PC-9 (cell line): ENCODE measurements at regions not wholly inside any gene's neighbourhood (a gene's known extent, or its start where the extent isn't known, plus 50 kb on each side); places are given as distances from the start of the nearest gene placed in this dataset.

Experiments used
- BruUV-seq: library from RNA; stranded (reverse); fragments of 400-500 nt; replicated peaks from 2 replicates; lab custom pipeline; 2021; lab: Mats Ljungman, UMichigan
- CTCF ChIA-PET: fragments of 300-600 bp; sonication (Branson Sonifier 250); formaldehyde crosslinking; loops from one replicate; lab custom pipeline; 2022; ENCODE audit warnings: antibody characterized with exemption; lab: Charles Lee
- POLR2A ChIA-PET: fragments of 300-600 bp; sonication (Branson Sonifier 250); formaldehyde crosslinking; loops from one replicate; lab custom pipeline; 2022; ENCODE audit warnings: antibody characterized with exemption; ENCODE audit not compliant: unreplicated experiment; lab: Charles Lee
- DNase-seq, 2 experiments: peaks; one replicate each; pipeline versions ENCODE4 v3.0.0 to v3.0.0-alpha.2; 2015 to 2022; ENCODE audit warnings: mixed read lengths in 1 of 2
- H2AFZ ChIP-seq: fragments of 200-600 bp; sonication (generic); 2 replicates; pipeline ENCODE4 v1.8.1; 2017; ENCODE audit warnings: antibody characterized with exemption
- H3F3A ChIP-seq: fragments of 200-600 bp; sonication (generic); 2 replicates; pipeline ENCODE4 v1.8.1; 2017; ENCODE audit warnings: antibody characterized with exemption, mild to moderate bottlenecking, low read depth; ENCODE audit not compliant: insufficient read depth
- H3K27ac ChIP-seq: fragments of 200-600 bp; sonication (generic); 2 replicates; pipeline ENCODE4 v1.6.1; 2016; ENCODE audit warnings: mixed run types
- H3K27me3 ChIP-seq: fragments of 200-600 bp; sonication (generic); 2 replicates; pipeline ENCODE4 v1.6.1; 2016; ENCODE audit warnings: low read depth, mixed run types; ENCODE audit not compliant: insufficient read depth
- H3K36me3 ChIP-seq: fragments of 200-600 bp; sonication (generic); 2 replicates; pipeline ENCODE4 v1.6.1; 2016; ENCODE audit warnings: low read depth, mixed run types
- H3K4me1 ChIP-seq: fragments of 200-600 bp; sonication (generic); replicated peaks from 2 replicates; pipeline ENCODE4 v1.6.1; 2016; ENCODE audit warnings: mixed run types; ENCODE audit not compliant: insufficient read depth
- H3K4me2 ChIP-seq: fragments of 200-600 bp; sonication (generic); 2 replicates; pipeline ENCODE4 v1.6.1; 2017; ENCODE audit warnings: mixed run types
- H3K4me3 ChIP-seq: fragments of 200-600 bp; sonication (generic); 2 replicates; pipeline ENCODE4 v1.6.1; 2016; ENCODE audit warnings: mixed run types
- H3K79me2 ChIP-seq: fragments of 200-600 bp; sonication (generic); 2 replicates; pipeline ENCODE4 v1.6.1; 2017; ENCODE audit warnings: low read depth, mixed run types
- H3K9me2 ChIP-seq: fragments of 200-600 bp; sonication (generic); 2 replicates; pipeline ENCODE4 v1.8.1; 2017; ENCODE audit warnings: mild to moderate bottlenecking; ENCODE audit not compliant: insufficient read depth
- H3K9me3 ChIP-seq: fragments of 200-600 bp; sonication (generic); 2 replicates; pipeline ENCODE4 v1.8.1; 2016; ENCODE audit warnings: low read depth; ENCODE audit not compliant: insufficient read depth
- H4K20me1 ChIP-seq: fragments of 200-600 bp; sonication (generic); 2 replicates; pipeline ENCODE4 v1.8.1; 2017; ENCODE audit not compliant: insufficient read depth
- EZH2 ChIP-seq: fragments of 200-600 bp; sonication (generic); IDR thresholded peaks from 2 replicates; pipeline ENCODE4 v1.8.0; 2017; ENCODE audit warnings: antibody characterized with exemption, low read depth
- intact Hi-C: fragments of 100-400 bp; cut with micrococcal nuclease; formaldehyde crosslinking; loops from one replicate; pipeline ENCODE4 v1.10.0; 2022; ENCODE audit not compliant: unreplicated experiment
- TF ChIP-seq, protein P1 (sequence below): fragments of 200-600 bp; sonication (generic); conservative IDR thresholded peaks from 2 replicates; pipeline ENCODE4 v1.6.1; 2017; ENCODE audit warnings: mixed run types, antibody characterized with exemption, mild to moderate bottlenecking, moderate library complexity

DNA sequence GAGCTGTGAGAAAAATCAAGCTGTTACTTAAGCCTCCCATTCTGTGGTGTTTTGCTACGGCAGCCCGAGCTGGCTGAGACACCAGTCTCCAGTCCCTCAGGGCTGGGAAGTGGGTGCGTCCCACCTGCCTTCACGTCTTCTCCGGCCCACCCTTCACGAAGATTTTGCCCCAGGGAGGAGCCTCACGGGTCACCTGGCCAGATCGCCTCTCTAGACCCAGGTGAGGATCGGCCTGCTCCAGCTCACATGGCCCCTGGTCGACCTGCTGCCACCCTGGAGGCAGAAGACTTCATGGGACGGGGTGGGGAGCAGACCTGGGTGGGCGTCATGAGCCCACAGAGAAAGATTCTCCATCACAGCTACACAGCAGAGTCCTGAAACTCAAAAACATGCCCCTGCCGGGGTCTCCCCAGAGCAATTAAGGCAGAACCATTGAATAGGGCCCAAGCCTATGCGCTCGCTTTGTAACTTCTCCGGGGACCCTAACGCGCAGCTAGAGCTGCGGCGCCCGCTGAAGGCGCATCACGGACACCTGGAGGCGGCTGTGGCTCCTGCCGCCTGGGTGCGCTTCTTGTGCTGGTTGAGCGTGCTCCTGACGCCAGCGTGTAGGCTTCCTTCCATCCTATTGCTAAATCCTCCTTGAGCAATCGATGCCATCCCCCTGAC is 92.6 kb upstream of the ALDH1A3 start:
- no peaks in the 10 kb centered on the region for H3K4me1 ChIP-seq
- no peak overlapping the region for H3K4me3 ChIP-seq
- no peaks in the 10 kb centered on the region for H3K9me2 ChIP-seq
- intact Hi-C loops: no loop called here
- no peaks in the 10 kb centered on the region for H3K79me2 ChIP-seq
- POLR2A ChIA-PET: no interaction called here
- no peak overlapping the region for H3K4me2 ChIP-seq
- DNase-seq: no peak
- H3K36me3 ChIP-seq: no peaks in the 10 kb centered on the region
- no TSS peak for BruUV-seq
- no peaks in the 10 kb centered on the region for H3K27me3 ChIP-seq
- H3K9me3 ChIP-seq: no peaks in the 10 kb centered on the region
- H3K27ac ChIP-seq: no peak overlapping the region
- H2AFZ ChIP-seq: no peak overlapping the region
- H4K20me1 ChIP-seq: no peaks in the 10 kb centered on the region
- CTCF ChIA-PET: no interaction called here
- H3F3A ChIP-seq: no peaks in the 10 kb centered on the region
- TF ChIP-seq, protein P1, sequence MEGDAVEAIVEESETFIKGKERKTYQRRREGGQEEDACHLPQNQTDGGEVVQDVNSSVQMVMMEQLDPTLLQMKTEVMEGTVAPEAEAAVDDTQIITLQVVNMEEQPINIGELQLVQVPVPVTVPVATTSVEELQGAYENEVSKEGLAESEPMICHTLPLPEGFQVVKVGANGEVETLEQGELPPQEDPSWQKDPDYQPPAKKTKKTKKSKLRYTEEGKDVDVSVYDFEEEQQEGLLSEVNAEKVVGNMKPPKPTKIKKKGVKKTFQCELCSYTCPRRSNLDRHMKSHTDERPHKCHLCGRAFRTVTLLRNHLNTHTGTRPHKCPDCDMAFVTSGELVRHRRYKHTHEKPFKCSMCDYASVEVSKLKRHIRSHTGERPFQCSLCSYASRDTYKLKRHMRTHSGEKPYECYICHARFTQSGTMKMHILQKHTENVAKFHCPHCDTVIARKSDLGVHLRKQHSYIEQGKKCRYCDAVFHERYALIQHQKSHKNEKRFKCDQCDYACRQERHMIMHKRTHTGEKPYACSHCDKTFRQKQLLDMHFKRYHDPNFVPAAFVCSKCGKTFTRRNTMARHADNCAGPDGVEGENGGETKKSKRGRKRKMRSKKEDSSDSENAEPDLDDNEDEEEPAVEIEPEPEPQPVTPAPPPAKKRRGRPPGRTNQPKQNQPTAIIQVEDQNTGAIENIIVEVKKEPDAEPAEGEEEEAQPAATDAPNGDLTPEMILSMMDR: no peak
- TF ChIP-seq EZH2: no peak

DNA sequence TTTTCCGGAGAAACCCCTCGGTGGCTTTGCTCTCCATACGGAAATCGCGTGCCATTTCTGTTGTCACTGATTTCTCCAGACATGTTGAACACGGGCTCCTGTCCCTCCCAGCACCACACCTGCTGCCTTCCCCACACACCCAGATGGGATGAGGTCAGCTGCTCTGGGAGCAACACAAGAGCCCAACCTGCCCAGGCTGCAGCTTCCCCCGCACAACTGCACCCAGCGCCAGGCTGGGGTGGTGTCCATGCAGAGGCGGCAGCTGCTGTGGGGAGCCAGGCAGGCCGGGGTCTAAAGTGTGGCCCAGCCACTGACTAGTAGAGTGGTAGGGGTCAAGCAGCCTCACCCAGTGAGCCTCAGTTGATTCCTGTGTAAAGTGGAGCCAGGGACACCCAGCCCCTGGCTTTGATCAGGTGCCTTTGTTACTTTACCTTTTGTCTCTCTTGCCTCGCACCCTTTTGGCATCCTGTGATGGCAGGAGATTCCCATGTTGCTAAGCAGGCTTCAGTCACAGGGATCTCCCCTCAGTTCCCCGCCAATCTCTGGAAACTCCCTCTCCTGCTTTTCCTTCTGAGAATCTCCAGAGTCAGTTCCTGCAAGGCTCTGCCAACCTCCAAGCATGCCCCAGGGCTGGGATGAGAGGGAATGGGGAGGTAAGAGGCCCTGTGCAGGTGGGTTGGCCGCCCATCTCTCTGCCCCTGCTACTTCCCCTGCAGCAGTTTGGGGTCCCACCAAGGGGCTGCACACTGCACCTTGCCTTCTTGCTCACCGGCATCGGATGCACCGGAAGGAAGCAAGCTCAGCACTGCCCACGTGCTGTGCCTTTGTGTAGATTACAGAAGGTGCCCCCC is 91.8 kb upstream of the ALDH1A3 start:
- intact Hi-C loops: no loop called here
- Histone ChIP-seq H2AFZ (no peak overlapping the region), H3K27ac (no peak overlapping the region), H4K20me1 (no peaks in the 10 kb centered on the region), H3F3A (no peaks in the 10 kb centered on the region), H3K79me2 (no peaks in the 10 kb centered on the region), H3K27me3 (no peaks in the 10 kb centered on the region), H3K4me1 (no peaks in the 10 kb centered on the region), H3K4me3 (no peak overlapping the region), H3K4me2 (no peak overlapping the region), H3K9me2 (no peaks in the 10 kb centered on the region), H3K36me3 (no peaks in the 10 kb centered on the region), H3K9me3 (no peaks in the 10 kb centered on the region)
- no TSS peak for BruUV-seq
- TF ChIP-seq, protein P1: no peak
- no peak for TF ChIP-seq EZH2
- no peak for DNase-seq
- ChIA-PET POLR2A (no interaction called here), CTCF (no interaction called here)

DNA sequence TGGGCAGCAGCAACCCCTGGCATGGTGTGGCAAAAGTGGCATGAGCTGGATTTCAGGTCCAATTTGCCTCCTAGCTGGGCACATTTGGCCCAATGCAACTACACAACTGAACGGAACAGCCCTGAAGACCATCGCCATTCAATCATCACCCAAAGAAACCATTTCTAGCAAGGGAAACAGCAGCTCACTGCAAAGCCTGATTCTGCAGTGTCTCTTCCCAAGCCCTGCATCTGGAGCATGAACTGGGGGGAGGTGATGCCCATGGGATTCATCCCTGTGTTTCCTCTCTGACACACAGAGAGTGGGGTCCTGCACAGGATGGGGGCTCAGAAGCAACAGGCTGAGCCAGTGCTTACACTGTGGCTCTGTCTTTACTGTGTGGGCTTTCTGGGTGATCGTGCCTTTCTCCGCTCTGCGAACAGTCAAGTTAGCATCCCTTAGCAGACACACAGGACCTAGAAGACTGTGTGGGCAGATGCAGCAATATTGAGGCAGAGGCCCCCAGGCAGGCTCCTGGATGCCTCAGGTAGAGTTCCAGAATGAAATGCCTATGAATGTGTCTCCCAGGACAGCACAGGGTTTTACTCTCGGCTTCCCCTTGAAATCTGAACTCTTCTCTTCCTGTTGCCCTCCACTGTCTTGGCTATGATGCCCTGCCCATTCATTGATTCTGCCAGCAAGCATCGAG is 91.1 kb upstream of the ALDH1A3 start:
- Histone ChIP-seq H3K4me1 (no peaks in the 10 kb centered on the region), H3K9me3 (no peaks in the 10 kb centered on the region), H3K27me3 (no peaks in the 10 kb centered on the region), H3K4me2 (no peak overlapping the region), H3K9me2 (no peaks in the 10 kb centered on the region), H3K36me3 (no peaks in the 10 kb centered on the region), H4K20me1 (no peaks in the 10 kb centered on the region), H3K4me3 (no peak overlapping the region), H3F3A (no peaks in the 10 kb centered on the region), H3K27ac (no peak overlapping the region), H2AFZ (no peak overlapping the region), H3K79me2 (no peaks in the 10 kb centered on the region)
- TF ChIP-seq, protein P1: no peak
- no peak for TF ChIP-seq EZH2
- CTCF ChIA-PET: no interaction called here
- DNase-seq: no peak
- no TSS peak for BruUV-seq
- intact Hi-C loops: no loop called here
- POLR2A ChIA-PET: no interaction called here
